Muscle layer of duodenum (tissue), 2 donors: ENCODE measurements at regions not wholly inside any gene's neighbourhood (a gene's known extent, or its start where the extent isn't known, plus 50 kb on each side); places are given as distances from the start of the nearest gene placed in this dataset.
"Not testable (repeated sequence)": the region's sequence is repeated elsewhere in the genome, so short reads cannot be mapped to it uniquely, and the experiment has no call there.

ENCODE experiments used
- H3K27ac ChIP-seq: one replicate; pipeline ENCODE4 v1.7.0; 2013; ENCODE audit warnings: mild to moderate bottlenecking, low read length
- H3K27me3 ChIP-seq: one replicate; pipeline ENCODE4 v1.7.0; 2013; ENCODE audit warnings: low read depth, mild to moderate bottlenecking, control low read depth, low read length
- H3K36me3 ChIP-seq, 2 donors: one replicate each; pipeline ENCODE4 v1.7.0; 2013; ENCODE audit warnings: low read length in 2 of 2, control low read depth in 1 of 2, mild to moderate bottlenecking in 1 of 2; ENCODE audit not compliant: insufficient read depth in 2 of 2, control insufficient read depth in 1 of 2
- H3K4me1 ChIP-seq, 2 donors: one replicate each; pipeline ENCODE4 v1.7.0; 2013; ENCODE audit warnings: low read length in 2 of 2, mild to moderate bottlenecking in 2 of 2, control low read depth in 1 of 2, moderate library complexity in 1 of 2; ENCODE audit not compliant: insufficient read depth in 2 of 2, control insufficient read depth in 1 of 2
- H3K4me3 ChIP-seq, 2 donors: one replicate each; pipeline ENCODE4 v1.7.0; 2013; ENCODE audit warnings: low read length in 2 of 2, low read depth in 1 of 2, mild to moderate bottlenecking in 1 of 2
- H3K9me3 ChIP-seq, 2 donors: one replicate each; pipeline ENCODE4 v1.7.0; 2013; ENCODE audit warnings: low read length in 2 of 2, control low read depth in 1 of 2, mild to moderate bottlenecking in 1 of 2; ENCODE audit not compliant: control insufficient read depth in 1 of 2
- donor health status: healthy.

DNA sequence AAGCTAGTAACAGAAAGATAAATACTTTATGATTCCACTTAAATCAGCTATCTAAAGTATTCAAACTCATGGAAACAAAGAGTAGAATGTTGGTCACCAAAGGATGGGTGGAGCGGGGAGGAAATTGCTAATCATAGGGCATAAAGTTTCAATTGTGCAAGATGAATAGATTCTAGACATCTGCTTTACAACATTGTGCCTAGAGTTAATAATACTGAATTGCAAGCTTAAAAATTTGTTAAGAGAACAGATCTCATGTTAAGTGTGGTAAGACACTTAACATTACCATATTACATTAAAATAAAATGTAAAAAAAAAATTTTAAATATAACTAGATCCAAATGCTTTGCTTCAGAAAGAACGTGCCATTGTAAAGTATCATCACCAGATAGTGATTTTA, 411.1 kb upstream of the MBL2 start:
- no peak overlapping the region for H3K27ac ChIP-seq
- H3K4me3 ChIP-seq = no peak overlapping the region
- peaks cover 0 to 12% of the 10 kb centered on the region in 2 donors for H3K9me3 ChIP-seq
- H3K4me1 ChIP-seq = no peaks in the 10 kb centered on the region
- no peaks in the 10 kb centered on the region for H3K36me3 ChIP-seq
- H3K27me3 ChIP-seq = no peaks in the 10 kb centered on the region

DNA sequence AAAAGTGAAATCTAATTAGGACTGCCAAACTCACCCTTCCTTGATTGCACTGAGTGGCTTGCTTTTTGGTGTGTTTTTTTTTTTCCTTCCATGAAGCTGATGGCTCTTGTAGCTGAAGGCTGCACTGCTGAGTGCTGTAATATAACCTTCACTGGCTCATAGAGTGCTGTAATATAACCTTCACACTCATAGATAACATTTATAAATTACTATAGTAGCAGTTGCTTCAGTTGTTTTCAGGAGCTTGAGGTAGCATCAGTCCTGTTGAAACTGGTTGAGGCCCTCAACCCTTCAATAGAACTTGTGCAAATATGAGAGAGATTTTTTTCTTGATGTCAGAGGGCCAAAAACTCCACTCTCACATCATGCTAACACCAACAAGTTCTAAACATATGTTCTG, 404.9 kb upstream of the MBL2 start:
- no peak overlapping the region for H3K4me3 ChIP-seq
- H3K4me1 ChIP-seq = no peaks in the 10 kb centered on the region
- H3K9me3 ChIP-seq = no peaks in the 10 kb centered on the region
- H3K27ac ChIP-seq = no peak overlapping the region
- no peaks in the 10 kb centered on the region for H3K27me3 ChIP-seq
- H3K36me3 ChIP-seq = no peaks in the 10 kb centered on the region

DNA sequence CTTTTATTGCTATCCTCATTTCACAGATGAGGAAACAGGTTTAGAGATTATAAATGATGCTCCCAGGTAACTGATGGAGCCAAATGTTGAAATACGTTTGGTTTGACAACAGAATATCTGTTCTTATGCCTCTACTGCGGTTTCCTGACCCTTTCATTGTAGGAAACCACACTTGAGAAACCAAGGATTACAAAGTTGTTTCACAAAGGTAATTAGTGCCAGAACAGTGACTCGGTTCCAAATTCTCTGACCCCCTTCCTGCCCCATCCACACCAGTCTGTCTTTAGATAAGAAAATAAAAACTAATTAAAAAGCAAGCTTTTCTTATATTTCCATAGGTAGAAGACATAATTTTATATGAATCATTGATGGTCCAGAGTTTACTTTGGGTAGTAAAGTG, 393.7 kb upstream of the MBL2 start:
- H3K27me3 ChIP-seq = no peaks in the 10 kb centered on the region
- H3K4me1 ChIP-seq = no peaks in the 10 kb centered on the region
- no peak overlapping the region for H3K27ac ChIP-seq
- H3K36me3 ChIP-seq = no peaks in the 10 kb centered on the region
- no peaks in the 10 kb centered on the region for H3K9me3 ChIP-seq
- no peak overlapping the region for H3K4me3 ChIP-seq

DNA sequence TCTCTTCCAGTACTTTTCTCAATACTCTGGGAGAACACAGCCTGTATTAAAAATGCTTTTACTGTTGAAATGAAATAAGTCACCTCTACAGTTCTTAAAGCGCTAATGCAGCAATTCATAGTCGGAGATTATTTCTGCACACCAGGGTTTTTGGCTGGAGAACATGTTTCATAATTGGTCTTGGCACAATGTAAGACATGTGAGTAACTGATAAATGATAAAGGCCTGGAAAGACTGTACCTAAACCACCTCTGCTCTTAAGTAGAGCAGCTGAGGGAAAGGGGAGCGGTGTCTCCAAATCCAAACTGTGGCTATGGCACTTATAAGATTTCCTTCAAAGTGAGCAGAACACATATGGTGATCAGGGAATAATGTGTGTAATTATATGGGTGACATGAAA, 390.3 kb upstream of the MBL2 start:
- Histone ChIP-seq H3K27ac (no peak overlapping the region), H3K9me3 (no peaks in the 10 kb centered on the region), H3K27me3 (no peaks in the 10 kb centered on the region), H3K4me1 (no peaks in the 10 kb centered on the region), H3K4me3 (no peak overlapping the region), H3K36me3 (no peaks in the 10 kb centered on the region)

DNA sequence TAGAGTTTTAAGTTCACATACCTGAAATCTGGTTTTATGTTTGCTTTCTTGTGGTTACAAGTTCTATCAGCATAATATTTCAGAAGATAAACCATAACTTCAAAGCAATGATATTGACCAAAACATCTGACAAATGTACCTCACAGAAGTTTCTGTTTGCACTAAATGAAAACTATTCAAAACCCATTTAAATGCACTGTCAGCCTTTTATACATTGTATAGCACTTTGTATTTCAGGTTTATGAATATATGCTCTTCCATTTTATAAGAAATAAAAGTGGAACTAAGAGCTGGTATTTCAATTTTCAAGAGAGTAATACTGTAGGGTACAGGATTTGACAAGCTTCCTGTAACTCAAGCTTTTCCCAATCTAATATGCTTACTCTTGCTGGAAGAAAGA, 388.6 kb upstream of the MBL2 start:
- Histone ChIP-seq H3K27ac (no peak overlapping the region), H3K4me1 (no peaks in the 10 kb centered on the region), H3K4me3 (no peak overlapping the region), H3K36me3 (no peaks in the 10 kb centered on the region), H3K9me3 (no peaks in the 10 kb centered on the region), H3K27me3 (no peaks in the 10 kb centered on the region)

DNA sequence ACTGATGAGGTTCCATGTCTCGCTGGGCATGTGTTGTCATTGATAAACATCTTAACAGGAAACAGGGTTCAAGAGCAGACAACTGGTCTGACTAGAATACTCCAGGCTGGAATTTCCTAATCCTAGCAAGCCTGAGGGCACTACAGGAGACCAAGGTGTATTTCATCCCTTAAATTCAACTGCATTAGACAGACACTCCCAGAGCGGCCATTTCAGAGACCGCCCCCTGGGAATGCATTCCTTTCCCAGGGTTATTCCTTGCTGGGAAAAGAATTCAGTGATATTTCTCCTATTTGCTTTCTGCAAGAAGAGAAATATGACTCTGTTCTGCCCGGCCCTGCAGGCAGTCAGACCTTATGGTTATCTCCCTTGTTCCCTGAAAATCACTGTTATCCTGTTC, 383.1 kb upstream of the MBL2 start:
- not testable (repeated sequence) for H3K27me3 ChIP-seq, H3K4me3 ChIP-seq, H3K27ac ChIP-seq, H3K4me1 ChIP-seq, H3K9me3 ChIP-seq, H3K36me3 ChIP-seq

DNA sequence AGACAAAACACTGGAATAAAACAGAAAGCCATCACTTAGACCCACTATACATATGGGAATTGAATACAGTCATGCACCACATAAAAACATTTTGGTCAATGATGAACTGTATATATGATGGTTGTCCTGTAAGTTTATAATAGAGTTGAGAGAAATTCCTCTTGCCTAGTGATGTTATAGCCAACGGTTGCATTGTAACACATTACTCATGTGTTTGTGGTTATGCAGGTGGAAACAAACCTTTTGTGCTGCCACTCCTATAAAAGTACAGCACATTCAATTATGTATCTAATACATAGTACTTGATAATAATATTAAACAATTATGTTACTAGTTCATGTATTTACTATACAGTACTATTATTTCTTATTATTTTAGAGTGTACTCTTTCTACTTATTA, 381.2 kb upstream of the MBL2 start:
- Histone ChIP-seq H3K36me3 (no peaks in the 10 kb centered on the region), H3K9me3 (peaks cover 0 to 3% of the 10 kb centered on the region in 2 donors), H3K27ac (no peak overlapping the region)

DNA sequence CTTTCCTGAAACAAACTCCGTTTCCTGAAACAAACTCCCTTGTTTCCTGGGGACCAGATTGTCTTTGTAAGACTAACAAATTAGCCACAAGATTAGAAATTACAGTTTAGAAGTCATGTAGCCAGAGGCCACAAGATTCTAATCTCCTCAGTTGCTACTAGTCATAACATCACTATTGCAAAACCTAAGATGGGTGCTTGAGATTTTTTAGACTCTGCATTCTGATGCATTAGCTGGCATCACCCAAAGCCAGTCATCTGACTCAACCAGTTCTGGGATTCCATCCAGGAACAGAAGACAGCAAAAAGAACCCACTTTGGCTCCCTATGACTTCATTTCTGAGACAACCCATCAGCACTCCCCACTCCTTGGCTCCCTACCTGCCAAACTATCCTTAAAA, 367.9 kb upstream of the MBL2 start:
- Histone ChIP-seq H3K4me1 (no peaks in the 10 kb centered on the region), H3K4me3 (no peak overlapping the region), H3K27me3 (no peaks in the 10 kb centered on the region), H3K36me3 (no peaks in the 10 kb centered on the region), H3K27ac (no peak overlapping the region), H3K9me3 (no peaks in the 10 kb centered on the region)

More for the DNA sequence above, 381.2 kb upstream of the MBL2 start:
- no peaks in the 10 kb centered on the region for H3K4me1 ChIP-seq
- no peak overlapping the region for H3K4me3 ChIP-seq
- no peaks in the 10 kb centered on the region for H3K27me3 ChIP-seq

DNA sequence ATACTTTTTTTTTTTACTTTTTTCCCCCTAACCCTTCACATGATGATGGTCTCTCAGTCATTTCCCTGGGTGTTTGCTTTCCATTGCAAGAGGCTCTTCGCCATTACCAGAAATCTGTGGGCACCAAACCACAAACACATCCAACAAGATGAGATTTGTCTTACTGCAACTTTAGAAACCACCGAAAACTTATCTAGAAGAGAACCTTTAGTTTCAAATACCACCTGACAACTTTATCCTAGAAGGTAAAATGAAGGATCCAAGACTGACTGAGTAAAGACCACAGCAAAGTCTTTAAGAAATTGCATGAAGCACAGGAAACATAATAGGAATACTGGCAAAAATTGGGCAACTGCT, 363.3 kb upstream of the MBL2 start:
- no peak overlapping the region for H3K4me3 ChIP-seq
- H3K9me3 ChIP-seq = no peaks in the 10 kb centered on the region
- no peaks in the 10 kb centered on the region for H3K4me1 ChIP-seq
- H3K36me3 ChIP-seq = no peaks in the 10 kb centered on the region
- H3K27ac ChIP-seq = no peak overlapping the region
- H3K27me3 ChIP-seq = no peaks in the 10 kb centered on the region

DNA sequence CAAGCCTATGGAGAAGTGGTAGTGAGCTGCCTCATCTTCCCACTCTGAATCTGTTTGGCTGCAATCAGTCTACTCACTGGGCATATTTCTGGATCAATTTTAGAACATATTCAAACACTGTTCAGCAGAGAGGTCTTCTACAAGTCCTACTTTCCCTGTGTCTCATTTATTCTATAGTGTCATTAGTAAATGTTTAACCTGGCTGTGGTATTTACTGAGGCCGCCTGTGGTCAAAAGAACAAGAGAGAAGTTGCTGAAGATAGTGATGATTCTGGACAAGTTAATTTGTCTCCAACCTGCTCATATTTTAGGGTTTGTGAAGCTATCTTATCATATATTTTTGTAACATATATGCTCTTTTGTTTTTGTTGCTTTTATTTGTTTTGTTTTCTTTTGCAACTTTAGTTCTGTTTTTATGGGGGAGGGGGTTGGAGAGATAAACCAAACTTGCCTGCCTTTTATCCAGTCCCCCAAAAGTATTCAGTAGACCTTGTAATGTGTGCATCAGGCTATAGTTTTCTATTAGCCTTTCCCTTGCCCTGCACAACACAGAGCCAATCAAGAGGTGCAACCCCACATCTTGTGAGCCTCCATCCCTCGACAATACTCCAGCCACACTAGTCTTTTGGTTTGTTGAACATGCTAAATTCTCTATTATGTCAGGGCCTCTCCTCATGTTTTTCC, 362.8 kb upstream of the MBL2 start:
- Histone ChIP-seq H3K27ac (no peak overlapping the region), H3K4me1 (no peaks in the 10 kb centered on the region), H3K36me3 (no peaks in the 10 kb centered on the region), H3K27me3 (no peaks in the 10 kb centered on the region), H3K4me3 (no peak overlapping the region), H3K9me3 (no peaks in the 10 kb centered on the region)

DNA sequence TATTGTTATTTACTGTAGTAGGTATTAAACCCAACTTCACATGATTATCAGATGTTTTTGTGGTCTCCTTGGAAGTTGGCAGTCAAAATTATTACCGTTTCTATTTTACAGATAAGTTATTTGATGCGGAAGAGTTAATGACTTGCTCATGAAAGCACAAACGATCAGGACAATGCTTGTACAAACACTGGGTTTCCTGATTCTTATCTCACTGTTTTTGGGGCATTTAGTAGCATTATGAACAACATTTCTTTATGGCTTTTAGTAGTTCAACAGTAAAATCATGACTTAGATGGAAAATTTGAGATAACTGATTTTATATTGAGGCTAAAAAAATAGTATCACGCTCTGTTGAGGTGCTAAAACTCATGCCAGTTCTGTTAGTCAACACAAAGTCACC, 361.5 kb upstream of the MBL2 start:
- no peaks in the 10 kb centered on the region for H3K9me3 ChIP-seq
- no peaks in the 10 kb centered on the region for H3K27me3 ChIP-seq
- no peaks in the 10 kb centered on the region for H3K36me3 ChIP-seq
- no peak overlapping the region for H3K27ac ChIP-seq
- H3K4me1 ChIP-seq = no peaks in the 10 kb centered on the region
- H3K4me3 ChIP-seq = no peak overlapping the region

DNA sequence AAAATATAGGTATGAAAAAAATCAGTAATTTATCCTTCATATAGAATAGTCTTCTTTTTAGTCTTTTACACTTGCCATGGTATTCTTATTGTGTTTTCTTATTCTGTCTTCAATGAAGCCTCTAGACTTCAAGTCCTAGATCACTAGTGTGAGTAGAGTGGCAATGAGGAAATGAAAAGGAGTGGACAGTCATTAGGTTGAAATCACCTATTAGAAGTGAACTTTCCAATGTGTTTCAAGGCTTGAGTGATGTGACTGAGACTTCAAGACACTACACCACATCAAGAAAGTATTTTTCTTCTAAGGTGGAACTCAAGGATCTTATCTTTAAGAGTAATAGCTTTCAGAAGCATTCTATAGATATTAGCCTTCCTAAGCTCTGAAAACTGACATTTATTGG, 357.8 kb upstream of the MBL2 start:
- H3K4me3 ChIP-seq = no peak overlapping the region
- H3K4me1 ChIP-seq = no peaks in the 10 kb centered on the region
- no peaks in the 10 kb centered on the region for H3K36me3 ChIP-seq
- no peak overlapping the region for H3K27ac ChIP-seq
- no peaks in the 10 kb centered on the region for H3K27me3 ChIP-seq
- no peaks in the 10 kb centered on the region for H3K9me3 ChIP-seq
